HUES64 (cell line): ENCODE measurements at regions not wholly inside any gene's neighbourhood (a gene's known extent, or its start where the extent isn't known, plus 50 kb on each side); places are given as distances from the start of the nearest gene placed in this dataset.

Experiments
- H3K27ac ChIP-seq: 2 replicates; pipeline ENCODE4 v1.7.0; 2013; ENCODE audit warnings: low read depth, low read length, inconsistent platforms
- H3K27me3 ChIP-seq: 2 replicates; pipeline ENCODE4 v1.6.1; 2013; ENCODE audit warnings: mild to moderate bottlenecking, low read length; ENCODE audit not compliant: insufficient read depth
- H3K36me3 ChIP-seq: 2 replicates; pipeline ENCODE4 v1.6.1; 2013; ENCODE audit warnings: mild to moderate bottlenecking, low read length; ENCODE audit not compliant: insufficient read depth
- H3K4me1 ChIP-seq: 2 replicates; pipeline ENCODE4 v1.6.1; 2013; ENCODE audit warnings: mild to moderate bottlenecking, low read length, moderate library complexity; ENCODE audit not compliant: insufficient read depth
- H3K4me3 ChIP-seq: 2 replicates; pipeline ENCODE4 v1.5.1; 2013; ENCODE audit warnings: mild to moderate bottlenecking, low read length, moderate library complexity
- H3K9ac ChIP-seq: 2 replicates; pipeline ENCODE4 v1.6.1; 2013; ENCODE audit warnings: mild to moderate bottlenecking, low read depth, low read length
- H3K9me3 ChIP-seq: 2 replicates; pipeline ENCODE4 v1.6.1; 2013; ENCODE audit warnings: low read depth, low read length; ENCODE audit not compliant: insufficient read depth
- WGBS: fragments of 150-250, 120-280 bp; methylation state at CpG from one replicate; pipeline ENCODE4 v1.1.7; 2013; ENCODE audit warnings: missing lambda C conversion rate; 5-methylcytosine and 5-hydroxymethylcytosine counted together

DNA sequence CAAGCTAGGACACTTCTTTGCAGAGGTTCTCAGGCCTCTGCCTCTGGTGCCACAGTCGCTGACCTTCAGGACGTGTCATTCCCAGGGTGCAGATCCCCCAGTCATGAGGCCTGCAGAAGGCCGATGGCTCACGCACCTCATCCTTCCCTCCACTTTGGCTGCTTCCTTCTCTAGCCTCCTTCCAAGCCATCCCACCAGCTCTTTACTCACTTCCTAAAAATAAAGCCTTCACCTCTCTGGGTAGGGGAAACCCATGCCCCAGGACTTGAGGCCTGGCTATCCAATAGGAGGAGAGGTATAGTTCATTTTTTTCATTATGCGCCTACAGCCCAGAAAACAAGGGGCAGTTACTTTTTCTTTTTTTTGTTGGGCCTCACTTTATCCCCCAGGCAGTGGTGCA, 91.4 kb downstream of the B3GNT2 start:
- no peaks in the 10 kb centered on the region for H3K27me3 ChIP-seq
- H3K36me3 ChIP-seq = no peaks in the 10 kb centered on the region
- no peak overlapping the region for H3K4me3 ChIP-seq
- H3K27ac ChIP-seq = no peak overlapping the region
- H3K9me3 ChIP-seq = peaks cover 29% of the 10 kb centered on the region
- no peak overlapping the region for H3K9ac ChIP-seq
- H3K4me1 ChIP-seq = no peaks in the 10 kb centered on the region
- WGBS = 97% methylated on average over 5 of the region's 5 CpGs

DNA sequence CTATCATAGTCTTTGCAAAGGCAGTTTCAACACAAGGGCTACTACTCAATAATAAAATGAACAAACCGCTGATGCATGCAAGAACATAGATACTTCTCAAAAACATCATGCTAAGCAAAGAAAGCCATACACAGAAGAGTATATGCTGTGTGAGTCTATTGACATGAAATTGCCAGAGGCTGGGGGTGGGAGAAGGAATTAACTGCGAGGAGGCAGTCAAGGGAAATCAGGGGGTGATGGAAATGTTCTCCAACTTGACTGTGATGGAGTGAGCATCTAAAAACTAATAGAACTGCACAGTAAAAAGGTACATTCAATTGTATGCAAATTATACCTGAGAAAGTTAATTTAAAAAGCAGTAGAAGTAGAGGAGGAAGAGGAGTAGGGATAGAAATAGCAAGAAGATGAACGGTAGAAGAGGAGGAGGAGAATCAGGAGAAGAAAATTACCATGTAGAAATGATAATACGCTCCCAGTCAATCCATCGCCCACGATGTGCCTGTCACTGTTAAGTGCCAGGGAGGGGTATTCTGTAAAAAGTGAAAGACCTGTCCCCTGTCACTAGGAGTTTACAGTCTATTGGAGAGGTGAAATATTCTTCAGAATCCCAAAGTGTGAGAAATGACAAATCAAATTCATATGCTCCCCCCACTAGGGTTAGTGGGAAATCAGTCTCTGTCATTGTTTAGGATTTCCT, 90.3 kb downstream of the B3GNT2 start:
- H3K4me3 ChIP-seq = no peak overlapping the region
- H3K9ac ChIP-seq = no peak overlapping the region
- no peaks in the 10 kb centered on the region for H3K36me3 ChIP-seq
- no peaks in the 10 kb centered on the region for H3K4me1 ChIP-seq
- H3K27ac ChIP-seq = no peak overlapping the region
- 93% methylated on average over 6 of the region's 6 CpGs for WGBS
- no peaks in the 10 kb centered on the region for H3K27me3 ChIP-seq
- H3K9me3 ChIP-seq = peaks cover 29% of the 10 kb centered on the region

DNA sequence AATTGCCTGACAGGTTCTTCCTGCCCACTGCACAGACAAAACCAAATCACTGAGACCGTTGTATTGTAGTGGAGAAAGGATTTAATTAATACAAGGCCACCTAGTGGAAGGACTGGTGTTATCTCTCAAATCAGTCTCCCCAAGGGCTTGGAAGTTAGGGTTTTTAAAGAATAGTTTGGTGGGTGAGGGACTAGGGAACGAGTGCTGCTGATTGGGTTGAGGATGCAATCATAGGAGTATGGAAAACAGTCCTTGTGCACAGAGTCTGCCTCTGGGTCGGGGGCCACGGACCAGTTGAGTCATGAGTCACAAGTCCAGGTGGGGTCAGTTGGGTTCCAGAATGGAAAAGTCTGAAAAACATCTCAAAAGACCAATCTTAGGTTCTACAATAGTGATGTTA, 89.1 kb downstream of the B3GNT2 start:
- WGBS = 82% methylated on average over 4 of the region's 4 CpGs
- H3K9me3 ChIP-seq = peaks cover 29% of the 10 kb centered on the region

DNA sequence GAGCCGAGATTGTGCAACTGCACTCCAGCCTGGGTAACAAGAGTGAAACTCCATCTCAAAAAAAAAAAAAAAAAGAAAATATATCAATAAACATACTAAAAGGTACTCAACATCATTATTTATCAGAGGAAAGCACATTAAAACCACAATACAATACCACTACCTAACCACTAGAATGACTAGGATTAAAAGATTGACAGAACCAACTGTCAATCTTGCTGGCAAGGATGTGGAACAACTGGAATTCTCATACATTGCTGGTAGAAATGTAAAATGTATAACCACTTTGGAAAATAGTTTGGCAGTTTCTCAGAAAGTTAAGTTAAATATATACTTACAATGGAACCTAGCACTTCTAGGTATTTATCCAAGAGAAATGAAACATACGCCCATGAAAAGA, 88.6 kb downstream of the B3GNT2 start:
- Histone ChIP-seq H3K36me3 (no peaks in the 10 kb centered on the region), H3K27ac (no peak overlapping the region), H3K9me3 (peaks cover 29% of the 10 kb centered on the region), H3K27me3 (no peaks in the 10 kb centered on the region), H3K4me1 (no peaks in the 10 kb centered on the region), H3K9ac (no peak overlapping the region), H3K4me3 (no peak overlapping the region)
- 100% methylated on average over 1 of the region's 2 CpGs for WGBS

More for the DNA sequence above, 89.1 kb downstream of the B3GNT2 start:
- H3K27me3 ChIP-seq = no peaks in the 10 kb centered on the region
- H3K9ac ChIP-seq = no peak overlapping the region
- no peak overlapping the region for H3K27ac ChIP-seq
- H3K36me3 ChIP-seq = no peaks in the 10 kb centered on the region
- H3K4me1 ChIP-seq = no peaks in the 10 kb centered on the region
- H3K4me3 ChIP-seq = no peak overlapping the region

DNA sequence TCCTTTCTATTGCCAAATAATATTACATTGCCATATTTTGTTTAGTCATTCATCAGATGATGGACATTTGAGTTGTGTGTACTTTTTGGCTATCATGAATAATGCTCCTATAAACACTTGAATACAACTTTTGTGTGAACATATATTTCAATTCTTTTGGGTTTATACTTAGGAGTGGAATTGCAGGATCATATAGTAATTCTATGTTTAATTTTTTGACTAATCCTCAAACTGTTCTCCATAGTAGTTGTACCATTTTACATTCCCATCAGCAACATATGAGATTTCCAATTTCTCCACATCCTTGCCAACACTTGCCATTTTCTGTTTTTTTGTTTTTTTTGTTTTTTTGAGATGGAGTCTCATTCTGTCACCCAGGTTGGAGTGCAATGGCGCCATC, 87.2 kb downstream of the B3GNT2 start:
- Histone ChIP-seq H3K27me3 (no peaks in the 10 kb centered on the region), H3K27ac (no peak overlapping the region), H3K9me3 (peaks cover 40% of the 10 kb centered on the region), H3K4me1 (no peaks in the 10 kb centered on the region), H3K36me3 (no peaks in the 10 kb centered on the region), H3K9ac (no peak overlapping the region), H3K4me3 (no peak overlapping the region)
- 89% methylated on average over 1 of the region's 1 CpG for WGBS

DNA sequence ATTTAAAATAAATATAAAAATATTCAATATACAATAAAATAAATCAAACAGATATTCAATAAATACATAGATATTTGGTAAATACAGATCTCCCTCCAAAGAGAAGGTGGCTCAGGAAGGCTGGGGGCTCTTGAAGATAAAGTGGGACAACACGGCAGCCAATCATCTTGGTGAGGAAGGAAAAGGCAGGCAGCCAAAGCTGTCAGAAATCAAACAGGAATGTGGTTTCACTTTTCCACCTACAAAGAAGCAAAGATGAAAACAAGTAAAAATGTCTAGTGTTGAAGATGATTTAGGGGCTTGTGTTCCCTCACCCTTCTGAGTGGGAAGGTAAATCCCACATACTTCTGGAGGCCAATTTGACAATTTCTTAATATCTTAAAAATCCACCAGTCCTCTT, 85.7 kb downstream of the B3GNT2 start:
- no peak overlapping the region for H3K4me3 ChIP-seq
- no peaks in the 10 kb centered on the region for H3K27me3 ChIP-seq
- H3K9me3 ChIP-seq = peaks cover 55% of the 10 kb centered on the region
- 67% methylated on average over 1 of the region's 1 CpG for WGBS
- H3K9ac ChIP-seq = no peak overlapping the region
- no peaks in the 10 kb centered on the region for H3K4me1 ChIP-seq
- no peaks in the 10 kb centered on the region for H3K36me3 ChIP-seq
- H3K27ac ChIP-seq = no peak overlapping the region

DNA sequence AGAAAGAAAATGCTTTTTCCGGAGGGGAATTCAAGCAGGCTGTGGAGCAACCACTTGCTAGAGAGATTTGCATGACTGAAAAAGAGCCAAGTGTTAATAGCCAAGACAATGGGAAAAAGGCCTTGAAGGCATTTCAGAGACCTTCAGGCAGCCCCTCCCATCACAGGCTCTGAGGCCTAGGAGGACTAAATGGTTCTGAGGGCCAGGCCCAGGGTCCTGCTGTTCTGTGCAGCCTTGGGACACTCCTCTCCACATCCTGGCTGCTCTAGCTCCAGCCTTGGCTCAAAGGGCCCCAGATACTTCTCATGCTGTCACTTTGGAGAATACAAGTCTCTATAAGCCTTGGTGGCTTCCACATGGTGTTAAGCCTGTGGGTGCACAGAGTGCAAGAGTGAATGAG, 81.8 kb downstream of the B3GNT2 start:
- Histone ChIP-seq H3K9me3 (peaks cover 32% of the 10 kb centered on the region), H3K36me3 (no peaks in the 10 kb centered on the region), H3K4me3 (no peak overlapping the region), H3K9ac (no peak overlapping the region), H3K27ac (no peak overlapping the region), H3K27me3 (no peaks in the 10 kb centered on the region), H3K4me1 (no peaks in the 10 kb centered on the region)
- WGBS = 93% methylated on average over 1 of the region's 1 CpG
